ENCODE measurements at regions not wholly inside any gene's neighbourhood (a gene's known extent, or its start where the extent isn't known, plus 50 kb on each side); places are given as distances from the start of the nearest gene placed in this dataset.
"Not testable (repeated sequence)": the region's sequence is repeated elsewhere in the genome, so short reads cannot be mapped to it uniquely, and the experiment has no call there.

DNA sequence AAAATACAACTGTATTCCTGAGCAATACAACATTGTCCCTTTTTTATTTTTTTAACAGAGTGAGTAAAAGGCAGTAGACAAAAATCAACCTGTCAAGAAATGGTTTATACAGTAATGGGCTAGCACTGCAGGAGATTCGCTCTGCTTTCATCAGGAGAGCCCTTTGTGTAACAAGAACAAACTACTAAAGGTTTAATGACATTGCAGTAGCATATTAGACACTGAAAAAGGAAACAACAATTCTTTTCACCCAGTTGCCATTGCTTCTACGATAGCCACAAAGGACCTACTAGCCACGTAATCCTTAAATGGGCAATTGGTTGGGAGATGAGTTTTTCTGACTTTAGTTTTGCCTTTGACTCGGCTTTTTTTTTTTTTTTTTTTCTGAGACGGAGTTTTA lies 319.8 kb upstream of the TRPM3 start:
- H3K27ac ChIP-seq, result no peak overlapping the region
- H3K36me3 ChIP-seq, result no peaks in the 10 kb centered on the region
- no peaks in the 10 kb centered on the region for H3K9me3 ChIP-seq
- 76 to 92% (median 84%) methylated on average over 5 of the region's 5 CpGs for WGBS, 5 donors
- H3K4me1 ChIP-seq, result peaks cover 0 to 1% (median 0%) of the 10 kb centered on the region in 6 donors
- H3K4me3 ChIP-seq, result no peak overlapping the region
- peaks cover 1 to 48% (median 18%) of the 10 kb centered on the region in 7 donors for H3K27me3 ChIP-seq (replicated peaks in 1 of 7)
- no peak for DNase-seq
- intact Hi-C loops (cut with DNase I; ENCODE audit: low total_unique reads), result no loop called here
- no peak for TF ChIP-seq POLR2A (IDR thresholded peaks at IDR 0.05)
- TF ChIP-seq, protein P1, sequence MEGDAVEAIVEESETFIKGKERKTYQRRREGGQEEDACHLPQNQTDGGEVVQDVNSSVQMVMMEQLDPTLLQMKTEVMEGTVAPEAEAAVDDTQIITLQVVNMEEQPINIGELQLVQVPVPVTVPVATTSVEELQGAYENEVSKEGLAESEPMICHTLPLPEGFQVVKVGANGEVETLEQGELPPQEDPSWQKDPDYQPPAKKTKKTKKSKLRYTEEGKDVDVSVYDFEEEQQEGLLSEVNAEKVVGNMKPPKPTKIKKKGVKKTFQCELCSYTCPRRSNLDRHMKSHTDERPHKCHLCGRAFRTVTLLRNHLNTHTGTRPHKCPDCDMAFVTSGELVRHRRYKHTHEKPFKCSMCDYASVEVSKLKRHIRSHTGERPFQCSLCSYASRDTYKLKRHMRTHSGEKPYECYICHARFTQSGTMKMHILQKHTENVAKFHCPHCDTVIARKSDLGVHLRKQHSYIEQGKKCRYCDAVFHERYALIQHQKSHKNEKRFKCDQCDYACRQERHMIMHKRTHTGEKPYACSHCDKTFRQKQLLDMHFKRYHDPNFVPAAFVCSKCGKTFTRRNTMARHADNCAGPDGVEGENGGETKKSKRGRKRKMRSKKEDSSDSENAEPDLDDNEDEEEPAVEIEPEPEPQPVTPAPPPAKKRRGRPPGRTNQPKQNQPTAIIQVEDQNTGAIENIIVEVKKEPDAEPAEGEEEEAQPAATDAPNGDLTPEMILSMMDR (IDR thresholded peaks at IDR 0.05 in 8 of 11, conservative IDR thresholded peaks at IDR 0.05 in 3 of 11), result no peak
- no peak for TF ChIP-seq POLR2AphosphoS5 (IDR thresholded peaks at IDR 0.05)

GRCh38 chr9:71431931-71432330 lies 310.5 kb upstream of the TRPM3 start:
- 80 to 89% (median 86%) methylated on average over 3 of the region's 3 CpGs for WGBS, 5 donors
- peaks cover 0 to 6% (median 0%) of the 10 kb centered on the region in 7 donors for H3K27me3 ChIP-seq (replicated peaks in 1 of 7)
- intact Hi-C loops (cut with DNase I; ENCODE audit: low total_unique reads), result no loop called here

DNA sequence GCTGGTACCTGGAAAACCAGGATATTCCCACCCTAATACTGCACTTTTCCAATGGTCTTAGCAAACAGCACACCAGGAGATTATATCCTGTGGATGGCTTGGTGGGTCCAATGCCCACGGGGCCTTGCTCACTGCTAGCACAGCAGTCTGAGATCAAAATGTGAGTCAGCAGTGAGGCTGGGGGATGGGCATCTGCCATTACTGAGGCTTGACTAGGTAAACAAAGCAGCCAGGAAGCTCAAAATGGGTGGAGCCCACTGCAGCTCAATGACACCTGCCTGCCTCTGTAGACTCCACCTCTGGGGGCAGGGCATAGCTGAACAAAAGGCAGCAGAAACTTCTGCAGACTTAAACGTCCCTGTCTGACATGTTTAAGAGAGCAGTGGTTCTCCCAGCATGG lies 285.9 kb upstream of the TRPM3 start:
- H3K36me3 ChIP-seq; intact Hi-C loops (cut with DNase I; ENCODE audit: low total_unique reads): not testable (repeated sequence)
- WGBS, 5 donors, result 50 to 100% (median 57%) methylated on average over 1 to 2 of the region's 2 CpGs

More at GRCh38 chr9:71431931-71432330, 310.5 kb upstream of the TRPM3 start:
- DNase-seq, result no peak
- H3K9me3 ChIP-seq, result no peaks in the 10 kb centered on the region
- H3K36me3 ChIP-seq, result no peaks in the 10 kb centered on the region
- no peak overlapping the region for H3K27ac ChIP-seq
- no peaks in the 10 kb centered on the region for H3K4me1 ChIP-seq
- no peak overlapping the region for H3K4me3 ChIP-seq
- TF ChIP-seq POLR2AphosphoS5 (IDR thresholded peaks at IDR 0.05) (no peak), POLR2A (IDR thresholded peaks at IDR 0.05) (no peak)
- TF ChIP-seq, protein P1 (IDR thresholded peaks at IDR 0.05 in 8 of 11, conservative IDR thresholded peaks at IDR 0.05 in 3 of 11), result no peak

DNA sequence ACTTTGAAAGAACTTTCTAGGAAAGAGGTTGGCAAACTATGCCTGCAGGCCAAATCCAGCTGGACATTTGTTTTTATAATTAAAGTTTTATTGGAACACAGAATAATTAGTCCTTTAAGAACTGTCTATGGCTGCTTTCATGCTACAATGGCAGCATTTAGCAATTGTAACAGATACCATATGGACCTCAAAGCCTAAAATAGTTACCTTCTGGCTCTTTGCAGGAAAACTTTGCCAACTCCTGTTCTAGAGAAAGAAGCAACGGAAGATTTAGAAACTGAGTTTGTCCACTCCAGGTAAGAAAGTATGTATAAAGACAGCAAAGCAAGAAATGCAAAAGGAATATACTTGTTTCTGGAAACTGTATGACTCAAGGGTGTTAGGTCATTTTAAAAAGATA lies 281.7 kb upstream of the TRPM3 start:
- Histone ChIP-seq H3K27me3 (replicated peaks in 1 of 7) (peaks cover 0 to 12% (median 0%) of the 10 kb centered on the region in 7 donors), H3K4me3 (no peak overlapping the region), H3K9me3 (peaks cover 0 to 7% (median 0%) of the 10 kb centered on the region in 8 donors), H3K4me1 (no peaks in the 10 kb centered on the region), H3K36me3 (no peaks in the 10 kb centered on the region), H3K27ac (no peak overlapping the region)
- intact Hi-C loops (cut with DNase I; ENCODE audit: low total_unique reads), result no loop called here
- WGBS, 5 donors, result 83 to 98% (median 91%) methylated on average over 1 of the region's 1 CpG
- TF ChIP-seq POLR2AphosphoS5 (IDR thresholded peaks at IDR 0.05) (no peak), POLR2A (IDR thresholded peaks at IDR 0.05) (no peak)
- TF ChIP-seq, protein P1 (IDR thresholded peaks at IDR 0.05 in 8 of 11, conservative IDR thresholded peaks at IDR 0.05 in 3 of 11), result no peak
- DNase-seq, result no peak

More for the DNA sequence above, 285.9 kb upstream of the TRPM3 start:
- Histone ChIP-seq H3K27me3 (replicated peaks in 1 of 7) (peaks cover 0 to 13% (median 0%) of the 10 kb centered on the region in 7 donors), H3K9me3 (peaks cover 0 to 11% (median 0%) of the 10 kb centered on the region in 8 donors)
- not testable (repeated sequence) for DNase-seq, H3K4me1 ChIP-seq, H3K27ac ChIP-seq, H3K4me3 ChIP-seq

DNA sequence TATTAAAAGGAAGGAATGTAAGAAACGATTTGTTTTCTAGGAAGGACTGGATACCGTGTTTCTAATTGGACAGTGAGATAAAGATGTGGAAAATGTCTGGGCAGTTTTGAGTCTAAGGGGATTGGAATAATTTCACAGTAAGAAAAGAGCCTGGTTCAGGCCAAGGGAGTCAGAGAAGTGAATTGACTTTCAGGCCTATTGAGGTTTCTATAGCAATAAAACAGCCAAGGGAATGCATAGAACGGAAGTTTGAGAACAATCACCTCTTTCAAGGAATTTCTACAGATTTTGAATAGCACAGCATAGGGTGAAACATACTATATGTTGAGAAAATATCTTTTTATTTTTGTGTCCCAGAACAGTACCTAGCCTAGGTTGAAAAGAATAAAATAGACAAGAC lies 271.6 kb upstream of the TRPM3 start:
- no peaks in the 10 kb centered on the region for H3K36me3 ChIP-seq
- WGBS, 5 donors, result 74 to 89% (median 79%) methylated on average over 3 of the region's 3 CpGs
- H3K27me3 ChIP-seq (replicated peaks in 1 of 7), result no peaks in the 10 kb centered on the region
- no peaks in the 10 kb centered on the region for H3K4me1 ChIP-seq
- H3K27ac ChIP-seq, result no peak overlapping the region
- no peak for DNase-seq
- no peak for TF ChIP-seq POLR2A (IDR thresholded peaks at IDR 0.05)
- TF ChIP-seq, protein P1 (IDR thresholded peaks at IDR 0.05 in 8 of 11, conservative IDR thresholded peaks at IDR 0.05 in 3 of 11), result no peak
- TF ChIP-seq POLR2AphosphoS5 (IDR thresholded peaks at IDR 0.05), result no peak
- no peak overlapping the region for H3K4me3 ChIP-seq
- no peaks in the 10 kb centered on the region for H3K9me3 ChIP-seq
- intact Hi-C loops (cut with DNase I; ENCODE audit: low total_unique reads), result no loop called here
